Adrenal gland (tissue), 9 donors: ENCODE measurements at regions not wholly inside any gene's neighbourhood (a gene's known extent, or its start where the extent isn't known, plus 50 kb on each side); places are given as distances from the start of the nearest gene placed in this dataset.
A peak's percentile ranks its signal among the peaks of the same experiment; 100 is the strongest.

Source experiments
- DNase-seq, 7 donors: peaks; one replicate each; pipeline ENCODE4 v3.0.0-alpha.2; 2019 to 2020
- H3K27ac ChIP-seq, 5 donors: fragments of 200-600 bp; sonication (generic) in 4 of 5; 1 replicate in 3 of 5; 2 replicates in 2 of 5; pipeline versions ENCODE4 v1.5.1 to v1.8.0; 2016 to 2020; ENCODE audit warnings: mild to moderate bottlenecking in 1 of 5
- H3K27me3 ChIP-seq: fragments of 200-600 bp; 2 replicates; pipeline ENCODE4 v1.8.0; 2021
- H3K36me3 ChIP-seq, 2 donors: fragments of 200-600 bp; replicated peaks in 1 of 2; 1 replicate in 1 of 2; 2 replicates in 1 of 2; pipeline versions ENCODE4 v1.5.1 to v1.8.0; 2018 to 2022
- H3K4me1 ChIP-seq, 2 donors: fragments of 200-600 bp; replicated peaks in 1 of 2; 1 replicate in 1 of 2; 2 replicates in 1 of 2; pipeline versions ENCODE4 v1.5.1 to v1.8.0; 2018 to 2021
- H3K4me3 ChIP-seq, 4 donors: fragments of 200-600 bp; sonication (generic) in 3 of 4; one replicate each; pipeline ENCODE4 v1.5.1; 2016 to 2018
- H3K9me3 ChIP-seq, 3 donors: fragments of 200-600 bp; sonication (generic) in 1 of 3; replicated peaks in 1 of 3; 1 replicate in 2 of 3; 2 replicates in 1 of 3; pipeline versions ENCODE4 v1.5.1 to v1.8.0; 2016 to 2021
- POLR2A ChIP-seq, 2 donors: fragments of 450-650 bp; IDR thresholded peaks; one replicate each; pipeline ENCODE4 v1.6.1; 2017; ENCODE audit warnings: antibody characterized with exemption in 2 of 2, mild to moderate bottlenecking in 2 of 2, moderate library complexity in 1 of 2
- WGBS, 4 donors: extraction: QIAGEN DNeasy Blood & Tissue Kit in 2 of 4; methylation state at CpG; one replicate each; pipeline versions ENCODE4 v1.1.5 to v1.1.7; 2013 to 2017; 5-methylcytosine and 5-hydroxymethylcytosine counted together
- intact Hi-C, 2 donors: fragments of 100-400 bp; cut with DNase I; formaldehyde crosslinking; loops; one replicate each; pipeline versions ENCODE4 v1.14.1 to v1.15.0; 2022 to 2023
- TF ChIP-seq, protein P1 (sequence below), 6 experiments: fragments of 450-650 bp in 4 of 6; fragments of 200-600 bp in 2 of 6; sonication (generic) in 1 of 6; IDR thresholded peaks; 1 replicate in 5 of 6; 2 replicates in 1 of 6; pipeline versions ENCODE4 v1.5.1 to v1.8.0; 2016 to 2021; ENCODE audit warnings: antibody characterized with exemption in 6 of 6, mild to moderate bottlenecking in 2 of 6, moderate library complexity in 1 of 6
- donor health status: healthy with polysubstance abuse.
- donor health status: Bipolar disorder and iron deficiency.
- donor health status: DM: yes; HTN: yes; CAD: no.
- donor health status: DM: no; HTN: no; CAD: no.
- donor health status: DM: no; HTN: no; CAD: no.

DNA sequence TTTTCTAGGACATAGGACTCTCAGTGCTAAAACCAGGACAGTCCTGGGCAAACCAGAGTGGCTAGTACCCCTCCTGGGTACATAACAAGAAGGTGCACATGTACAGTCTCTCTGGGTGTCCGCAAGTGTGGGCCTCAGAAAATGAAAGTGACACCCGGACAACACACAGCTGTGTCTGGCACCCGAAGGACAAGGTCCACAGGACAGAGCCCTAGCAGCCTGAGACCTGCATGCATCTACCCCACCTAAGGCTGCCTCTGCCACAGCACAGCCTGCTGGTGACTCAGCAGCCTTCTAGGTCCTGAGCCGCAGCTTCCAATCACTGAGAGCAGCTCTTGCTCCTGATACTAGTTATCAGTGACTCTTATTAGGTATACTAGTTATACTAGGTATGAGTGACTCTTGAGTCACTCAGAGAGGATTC lies 784.1 kb upstream of the TBX3 start:
- DNase-seq: peak; percentile 40 to 77 (median 53)
- 45 to 80% (median 61%) methylated on average over 1 to 4 of the region's 4 CpGs for WGBS, 4 donors
- Histone ChIP-seq H3K27me3 (no peaks in the 10 kb centered on the region), H3K4me1 (no peaks in the 10 kb centered on the region), H3K9me3 (no peaks in the 10 kb centered on the region), H3K27ac (peak overlapping the region in 1 of 5 donors; percentile 27), H3K36me3 (no peaks in the 10 kb centered on the region), H3K4me3 (peak overlapping the region in 1 of 4 donors; percentile 15)
- TF ChIP-seq POLR2A (IDR thresholded peaks at IDR 0.05): no peak
- TF ChIP-seq, protein P1, sequence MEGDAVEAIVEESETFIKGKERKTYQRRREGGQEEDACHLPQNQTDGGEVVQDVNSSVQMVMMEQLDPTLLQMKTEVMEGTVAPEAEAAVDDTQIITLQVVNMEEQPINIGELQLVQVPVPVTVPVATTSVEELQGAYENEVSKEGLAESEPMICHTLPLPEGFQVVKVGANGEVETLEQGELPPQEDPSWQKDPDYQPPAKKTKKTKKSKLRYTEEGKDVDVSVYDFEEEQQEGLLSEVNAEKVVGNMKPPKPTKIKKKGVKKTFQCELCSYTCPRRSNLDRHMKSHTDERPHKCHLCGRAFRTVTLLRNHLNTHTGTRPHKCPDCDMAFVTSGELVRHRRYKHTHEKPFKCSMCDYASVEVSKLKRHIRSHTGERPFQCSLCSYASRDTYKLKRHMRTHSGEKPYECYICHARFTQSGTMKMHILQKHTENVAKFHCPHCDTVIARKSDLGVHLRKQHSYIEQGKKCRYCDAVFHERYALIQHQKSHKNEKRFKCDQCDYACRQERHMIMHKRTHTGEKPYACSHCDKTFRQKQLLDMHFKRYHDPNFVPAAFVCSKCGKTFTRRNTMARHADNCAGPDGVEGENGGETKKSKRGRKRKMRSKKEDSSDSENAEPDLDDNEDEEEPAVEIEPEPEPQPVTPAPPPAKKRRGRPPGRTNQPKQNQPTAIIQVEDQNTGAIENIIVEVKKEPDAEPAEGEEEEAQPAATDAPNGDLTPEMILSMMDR (IDR thresholded peaks at IDR 0.05): peak in 5 of 6 experiments; percentile 6 to 42 (median 35)
- intact Hi-C loops: no loop called here

DNA sequence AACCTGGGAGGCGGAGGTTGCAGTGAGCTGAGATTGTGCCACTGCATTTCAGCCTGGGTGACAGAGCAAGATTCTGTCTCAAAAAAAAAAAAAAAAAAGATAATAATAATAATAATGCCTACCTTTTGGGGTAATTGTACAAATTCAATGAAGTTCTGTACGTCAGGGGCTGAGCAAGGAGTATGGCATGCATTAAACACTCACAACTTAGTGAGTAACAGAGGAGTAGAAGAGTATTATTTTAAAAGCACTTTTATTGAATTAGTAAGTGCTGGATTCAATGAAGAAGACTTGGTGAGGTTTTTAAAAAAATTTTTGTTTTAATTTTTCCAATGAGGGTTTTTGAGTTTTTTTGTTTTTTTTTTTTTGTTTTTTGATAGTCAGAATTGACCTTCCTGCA lies 783.6 kb upstream of the TBX3 start:
- H3K27ac ChIP-seq: no peak overlapping the region
- no peaks in the 10 kb centered on the region for H3K27me3 ChIP-seq
- H3K9me3 ChIP-seq: no peaks in the 10 kb centered on the region
- H3K36me3 ChIP-seq: no peaks in the 10 kb centered on the region
- intact Hi-C loops: no loop called here
- H3K4me3 ChIP-seq: no peak overlapping the region
- WGBS, 4 donors: 95 to 98% (median 96%) methylated on average over 2 of the region's 2 CpGs
- no peak for DNase-seq
- no peak for TF ChIP-seq POLR2A (IDR thresholded peaks at IDR 0.05)
- TF ChIP-seq, protein P1 (IDR thresholded peaks at IDR 0.05): no peak
- no peaks in the 10 kb centered on the region for H3K4me1 ChIP-seq

DNA sequence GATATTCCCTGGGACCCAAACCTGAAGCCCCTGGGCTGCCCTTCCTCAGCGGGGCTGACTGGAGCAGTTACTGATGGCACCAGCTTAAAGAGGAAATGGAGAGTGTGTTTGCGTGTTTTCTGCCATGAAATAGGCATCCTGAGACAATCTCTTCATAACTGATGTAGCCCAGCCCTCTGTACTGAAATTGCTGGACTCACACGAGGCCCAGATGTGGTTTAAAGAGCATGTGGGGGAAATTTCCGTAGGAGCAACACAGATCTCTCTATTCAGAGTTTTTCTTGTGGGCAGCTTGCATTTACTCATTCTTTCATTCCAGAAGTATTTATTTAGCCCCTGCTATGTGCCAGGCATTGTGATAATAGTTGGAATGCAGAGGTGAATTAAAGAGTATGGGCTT lies 782.1 kb upstream of the TBX3 start:
- no peak overlapping the region for H3K27ac ChIP-seq
- no peak overlapping the region for H3K4me3 ChIP-seq
- no peak for TF ChIP-seq POLR2A (IDR thresholded peaks at IDR 0.05)
- TF ChIP-seq, protein P1 (IDR thresholded peaks at IDR 0.05): no peak
- H3K27me3 ChIP-seq: no peaks in the 10 kb centered on the region
- no peaks in the 10 kb centered on the region for H3K36me3 ChIP-seq
- intact Hi-C loops: no loop called here
- no peak for DNase-seq
- 60 to 87% (median 81%) methylated on average over 3 to 4 of the region's 4 CpGs for WGBS, 4 donors
- peaks cover 0 to 5% (median 0%) of the 10 kb centered on the region in 3 donors for H3K9me3 ChIP-seq
- no peaks in the 10 kb centered on the region for H3K4me1 ChIP-seq

DNA sequence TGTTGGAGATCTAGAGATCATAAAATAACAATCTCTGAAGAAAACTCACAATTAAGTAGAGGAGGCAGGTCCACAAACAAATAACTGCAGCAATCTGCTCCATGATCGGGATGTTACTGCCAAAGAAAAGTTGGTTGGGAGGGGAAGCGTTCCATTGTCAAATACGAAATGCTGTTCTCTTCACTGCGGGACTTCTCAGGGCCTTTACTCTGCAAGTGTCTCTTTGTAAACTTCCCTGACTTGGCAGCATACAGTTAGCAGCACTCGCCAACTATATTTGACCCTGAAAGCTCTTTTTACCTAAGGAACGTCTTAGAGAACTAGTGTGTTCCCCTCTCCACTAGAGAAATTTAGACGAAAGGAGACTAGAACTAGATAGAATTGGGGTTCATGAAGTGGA lies 780.7 kb upstream of the TBX3 start:
- no peaks in the 10 kb centered on the region for H3K4me1 ChIP-seq
- no peak for DNase-seq
- TF ChIP-seq, protein P1 (IDR thresholded peaks at IDR 0.05): no peak
- TF ChIP-seq POLR2A (IDR thresholded peaks at IDR 0.05): no peak
- H3K27ac ChIP-seq: no peak overlapping the region
- peaks cover 0 to 10% (median 0%) of the 10 kb centered on the region in 3 donors for H3K9me3 ChIP-seq
- 68 to 80% (median 76%) methylated on average over 7 of the region's 7 CpGs for WGBS, 4 donors
- intact Hi-C loops: no loop called here
- no peaks in the 10 kb centered on the region for H3K36me3 ChIP-seq
- H3K4me3 ChIP-seq: no peak overlapping the region
- no peaks in the 10 kb centered on the region for H3K27me3 ChIP-seq
